ENCODE measurements at regions not wholly inside any gene's neighbourhood (a gene's known extent, or its start where the extent isn't known, plus 50 kb on each side); places are given as distances from the start of the nearest gene placed in this dataset.

DNA sequence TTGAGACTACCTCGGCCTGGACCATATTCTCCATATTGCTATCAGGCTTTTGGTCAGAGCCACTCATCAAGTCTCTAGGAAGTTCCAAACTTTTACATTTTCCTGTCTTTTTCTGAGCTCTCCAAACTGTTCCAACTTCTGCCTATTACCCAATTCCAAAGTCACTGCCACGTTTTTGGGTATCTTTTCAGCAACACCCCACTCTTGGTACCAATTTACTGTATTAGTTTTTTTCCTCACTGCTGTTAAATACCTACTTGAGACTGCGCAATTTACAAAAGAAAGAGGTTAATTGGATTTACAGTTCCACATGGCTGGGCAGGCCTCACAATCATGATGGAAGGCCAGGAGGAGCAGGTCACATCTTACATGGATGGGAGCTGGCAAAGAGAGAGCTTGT, 507.8 kb upstream of the ZNF608 start:
- TF ChIP-seq ZNF274 (IDR thresholded peaks at IDR 0.05; ENCODE audit: low read depth, low read length): no peak
- no peak for TF ChIP-seq SUZ12 (IDR thresholded peaks at IDR 0.05; ENCODE audit: extremely low read depth, insufficient read depth, insufficient read length)
- no peak for TF ChIP-seq YY1 (IDR thresholded peaks at IDR 0.05; ENCODE audit: insufficient read depth, insufficient read length)
